Karpas-422 (cell line): ENCODE measurements at regions not wholly inside any gene's neighbourhood (a gene's known extent, or its start where the extent isn't known, plus 50 kb on each side); places are given as distances from the start of the nearest gene placed in this dataset.

ENCODE experiments used
- DNase-seq: peaks from one replicate; pipeline ENCODE4 v3.0.0-alpha.2; 2015
- H2AFZ ChIP-seq: fragments of 200-600 bp; sonication (generic); 2 replicates; pipeline ENCODE4 v1.6.1; 2014; ENCODE audit warnings: antibody characterized with exemption, low read length, mixed read lengths
- H3K27ac ChIP-seq: fragments of 200-600 bp; sonication (generic); 2 replicates; pipeline ENCODE4 v1.5.1; 2014; ENCODE audit warnings: mild to moderate bottlenecking, low read length, moderate library complexity
- H3K27me3 ChIP-seq: fragments of 200-600 bp; sonication (generic); 2 replicates; pipeline ENCODE4 v1.6.1; 2014; ENCODE audit warnings: low read length, mixed read lengths
- H3K36me3 ChIP-seq: fragments of 200-600 bp; sonication (generic); 2 replicates; pipeline ENCODE4 v1.6.1; 2014; ENCODE audit warnings: low read length, mixed read lengths; ENCODE audit not compliant: insufficient read depth
- H3K4me1 ChIP-seq: fragments of 200-600 bp; sonication (generic); 2 replicates; pipeline ENCODE4 v1.6.1; 2014; ENCODE audit warnings: mild to moderate bottlenecking, low read length, mixed read lengths
- H3K4me2 ChIP-seq: fragments of 200-600 bp; sonication (generic); 2 replicates; pipeline ENCODE4 v1.6.1; 2014; ENCODE audit warnings: low read length, low read depth, mild to moderate bottlenecking; ENCODE audit not compliant: poor library complexity, severe bottlenecking
- H3K4me3 ChIP-seq: fragments of 200-600 bp; sonication (generic); 2 replicates; pipeline ENCODE4 v1.5.1; 2014; ENCODE audit warnings: mild to moderate bottlenecking, antibody characterized with exemption, low read length, mixed read lengths
- H3K79me2 ChIP-seq: fragments of 200-600 bp; sonication (generic); 2 replicates; pipeline ENCODE4 v1.6.1; 2014; ENCODE audit warnings: mild to moderate bottlenecking, low read length, mixed read lengths
- H3K9ac ChIP-seq: fragments of 200-600 bp; sonication (generic); 2 replicates; pipeline ENCODE4 v1.6.0; 2014; ENCODE audit warnings: low read length
- H3K9me2 ChIP-seq: fragments of 200-600 bp; sonication (generic), shearing (Covaris generic); replicated peaks from 2 replicates; pipeline ENCODE4 v1.6.0; 2014; ENCODE audit warnings: mild to moderate bottlenecking, low read length, moderate library complexity; ENCODE audit not compliant: insufficient read depth
- H3K9me3 ChIP-seq: fragments of 300-700, 200-600 bp; sonication (generic); 2 replicates; pipeline ENCODE4 v1.6.1; 2014; ENCODE audit warnings: low read length, mixed read lengths
- H4K20me1 ChIP-seq: fragments of 200-600 bp; sonication (generic); 2 replicates; pipeline ENCODE4 v1.6.1; 2014; ENCODE audit warnings: mild to moderate bottlenecking, antibody characterized with exemption, low read length, low read depth; ENCODE audit not compliant: insufficient read depth

- Histone ChIP-seq H3K27me3 (0 out of 2 replicates have a peak, but pooled peaks cover 3% of the 10 kb centered on the region), H3K9me2 (no peaks in the 10 kb centered on the region), H2AFZ (no peak overlapping the region), H3K9me3 (no peaks in the 10 kb centered on the region), H3K4me1 (no peaks in the 10 kb centered on the region), H3K4me2 (no peak overlapping the region), H3K27ac (no peak overlapping the region), H3K79me2 (no peaks in the 10 kb centered on the region), H4K20me1 (no peaks in the 10 kb centered on the region), H3K36me3 (no peaks in the 10 kb centered on the region), H3K4me3 (no peak overlapping the region), H3K9ac (no peak overlapping the region)
- DNase-seq: no peak
Observed at GRCh38 chr3:68448510-68449383, 483.6 kb downstream of the TAFA4 start.

DNA sequence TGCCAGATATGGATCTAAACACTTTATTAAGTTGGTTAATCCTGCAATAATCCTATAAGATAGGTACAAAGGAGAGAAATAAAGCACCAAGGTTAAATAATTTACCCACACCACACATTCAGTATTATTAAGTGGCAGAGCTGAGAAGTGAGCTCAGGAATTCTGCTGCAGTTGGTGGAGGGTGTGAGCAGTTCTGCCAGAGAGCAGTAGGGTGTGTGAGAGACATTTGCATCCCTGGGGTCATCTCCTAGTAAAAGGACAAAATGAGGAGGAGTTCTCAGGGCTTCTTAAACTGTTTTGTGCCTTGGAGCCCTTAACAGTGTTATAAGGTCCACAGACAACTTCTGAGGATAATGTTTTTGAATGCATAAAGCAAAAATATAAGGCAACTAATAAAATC, 484.5 kb downstream of the TAFA4 start:
- no peak for DNase-seq
- no peak overlapping the region for H3K9ac ChIP-seq
- no peaks in the 10 kb centered on the region for H3K9me3 ChIP-seq
- H3K79me2 ChIP-seq: no peaks in the 10 kb centered on the region
- no peak overlapping the region for H3K4me3 ChIP-seq
- no peaks in the 10 kb centered on the region for H3K9me2 ChIP-seq
- H3K27ac ChIP-seq: no peak overlapping the region
- H4K20me1 ChIP-seq: no peaks in the 10 kb centered on the region
- H2AFZ ChIP-seq: no peak overlapping the region
- 0 out of 2 replicates have a peak, but pooled peaks cover 3% of the 10 kb centered on the region for H3K27me3 ChIP-seq
- no peaks in the 10 kb centered on the region for H3K4me1 ChIP-seq
- no peaks in the 10 kb centered on the region for H3K36me3 ChIP-seq
- H3K4me2 ChIP-seq: no peak overlapping the region

DNA sequence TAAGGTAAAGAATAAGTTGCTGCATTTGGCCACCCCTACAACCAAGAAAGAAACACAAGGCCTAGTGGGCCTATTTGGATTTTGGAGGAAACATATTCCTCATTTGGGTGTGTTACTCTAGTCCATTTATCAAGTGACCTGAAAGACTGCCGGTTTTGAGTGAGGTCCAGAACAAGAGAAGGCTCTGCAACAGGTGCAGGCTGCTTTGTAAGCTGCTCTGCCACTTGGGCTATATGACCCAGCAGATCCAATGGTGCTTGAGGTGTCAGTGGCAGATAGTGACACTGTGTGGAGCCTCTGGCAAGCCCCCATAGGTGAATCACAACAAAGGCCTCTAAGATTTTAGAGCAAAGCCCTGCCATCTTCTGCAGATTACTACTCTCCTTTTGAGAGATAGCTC, 491.3 kb downstream of the TAFA4 start:
- Histone ChIP-seq H2AFZ (no peak overlapping the region), H4K20me1 (no peaks in the 10 kb centered on the region), H3K4me3 (no peak overlapping the region), H3K79me2 (no peaks in the 10 kb centered on the region), H3K36me3 (no peaks in the 10 kb centered on the region), H3K27ac (no peak overlapping the region), H3K9ac (no peak overlapping the region), H3K4me2 (no peak overlapping the region), H3K9me2 (no peaks in the 10 kb centered on the region), H3K9me3 (no peaks in the 10 kb centered on the region), H3K27me3 (no peaks in the 10 kb centered on the region), H3K4me1 (no peaks in the 10 kb centered on the region)
- no peak for DNase-seq

- Histone ChIP-seq H3K27me3 (no peaks in the 10 kb centered on the region), H3K79me2 (no peaks in the 10 kb centered on the region), H3K4me3 (no peak overlapping the region), H4K20me1 (no peaks in the 10 kb centered on the region), H3K9me2 (no peaks in the 10 kb centered on the region), H3K27ac (no peak overlapping the region), H2AFZ (no peak overlapping the region), H3K9me3 (no peaks in the 10 kb centered on the region), H3K4me1 (no peaks in the 10 kb centered on the region), H3K36me3 (no peaks in the 10 kb centered on the region), H3K4me2 (no peak overlapping the region), H3K9ac (no peak overlapping the region)
- DNase-seq: no peak
Observed at GRCh38 chr3:68436619-68437401, 495.5 kb downstream of the TAFA4 start.

DNA sequence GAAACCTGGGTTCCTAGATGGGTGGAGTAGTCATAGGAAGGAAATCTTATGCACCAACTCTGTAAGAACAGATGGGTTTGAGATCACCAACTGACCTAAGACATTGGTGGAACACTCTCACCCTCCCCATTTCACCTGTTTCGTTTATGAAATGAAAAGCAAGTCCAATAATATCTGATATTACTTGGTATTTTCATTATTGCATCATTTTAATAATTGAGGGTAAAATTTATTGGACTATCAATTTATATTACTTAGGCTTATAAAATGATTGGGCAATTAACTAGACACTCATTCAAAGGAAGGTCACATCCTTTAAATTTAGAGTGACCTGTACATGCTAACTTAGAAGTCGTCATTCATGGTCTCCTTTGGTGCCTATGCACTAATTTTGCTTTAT, 503.9 kb downstream of the TAFA4 start:
- no peaks in the 10 kb centered on the region for H3K9me3 ChIP-seq
- H3K4me1 ChIP-seq: no peaks in the 10 kb centered on the region
- H3K9me2 ChIP-seq: no peaks in the 10 kb centered on the region
- H3K36me3 ChIP-seq: no peaks in the 10 kb centered on the region
- no peak overlapping the region for H3K4me3 ChIP-seq
- no peak overlapping the region for H3K4me2 ChIP-seq
- no peaks in the 10 kb centered on the region for H4K20me1 ChIP-seq
- no peaks in the 10 kb centered on the region; the same call in 1 of the 2 replicates for H3K27me3 ChIP-seq
- H3K79me2 ChIP-seq: no peaks in the 10 kb centered on the region
- H3K27ac ChIP-seq: no peak overlapping the region
- DNase-seq: no peak
- no peak overlapping the region for H2AFZ ChIP-seq
- no peak overlapping the region for H3K9ac ChIP-seq

GRCh38 chr3:68424796-68425460, 507.4 kb downstream of the TAFA4 start:
- no peaks in the 10 kb centered on the region for H3K79me2 ChIP-seq
- H3K36me3 ChIP-seq: no peaks in the 10 kb centered on the region
- no peaks in the 10 kb centered on the region for H3K4me1 ChIP-seq
- H3K9ac ChIP-seq: no peak overlapping the region
- no peak for DNase-seq
- no peaks in the 10 kb centered on the region for H4K20me1 ChIP-seq
- no peak overlapping the region for H3K4me3 ChIP-seq
- no peaks in the 10 kb centered on the region for H3K9me3 ChIP-seq
- H3K4me2 ChIP-seq: no peak overlapping the region
- H3K9me2 ChIP-seq: no peaks in the 10 kb centered on the region
- no peak overlapping the region for H3K27ac ChIP-seq
- no peaks in the 10 kb centered on the region; the same call in 1 of the 2 replicates for H3K27me3 ChIP-seq
- H2AFZ ChIP-seq: no peak overlapping the region

- H3K27ac ChIP-seq: no peak overlapping the region
- no peaks in the 10 kb centered on the region for H3K36me3 ChIP-seq
- H2AFZ ChIP-seq: no peak overlapping the region
- H4K20me1 ChIP-seq: no peaks in the 10 kb centered on the region
- no peaks in the 10 kb centered on the region for H3K27me3 ChIP-seq
- no peak overlapping the region for H3K4me3 ChIP-seq
- H3K79me2 ChIP-seq: no peaks in the 10 kb centered on the region
- H3K9me2 ChIP-seq: no peaks in the 10 kb centered on the region
- H3K4me1 ChIP-seq: no peaks in the 10 kb centered on the region
- H3K9ac ChIP-seq: no peak overlapping the region
- DNase-seq: no peak
- H3K4me2 ChIP-seq: no peak overlapping the region
- no peaks in the 10 kb centered on the region for H3K9me3 ChIP-seq
Observed at GRCh38 chr3:68408626-68409025, 523.7 kb downstream of the TAFA4 start.

DNA sequence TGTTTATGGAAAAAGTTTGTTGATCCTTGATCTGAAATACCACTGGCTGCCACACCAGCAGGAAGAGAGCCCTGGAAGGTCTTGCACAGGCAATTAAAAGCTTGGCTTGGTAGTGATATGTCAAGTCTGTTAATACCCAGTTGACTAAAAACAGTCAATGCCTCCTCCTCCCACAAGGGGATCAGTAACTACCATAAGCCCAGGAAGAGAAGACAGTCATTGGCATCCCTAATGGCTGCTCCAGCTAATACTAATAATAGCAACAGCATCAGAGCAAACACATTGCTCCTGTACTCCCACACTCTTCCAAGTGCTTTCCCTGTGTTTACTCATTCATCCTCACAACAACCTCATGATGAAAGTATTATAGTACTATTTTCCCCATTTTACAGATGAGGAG, 528.6 kb downstream of the TAFA4 start:
- DNase-seq: no peak
- no peaks in the 10 kb centered on the region for H3K4me1 ChIP-seq
- H3K36me3 ChIP-seq: no peaks in the 10 kb centered on the region
- H3K4me2 ChIP-seq: no peak overlapping the region
- H3K27me3 ChIP-seq: no peaks in the 10 kb centered on the region
- H3K9me3 ChIP-seq: no peaks in the 10 kb centered on the region
- no peak overlapping the region for H3K9ac ChIP-seq
- H3K27ac ChIP-seq: no peak overlapping the region
- no peak overlapping the region for H3K4me3 ChIP-seq
- H4K20me1 ChIP-seq: no peaks in the 10 kb centered on the region
- H3K9me2 ChIP-seq: no peaks in the 10 kb centered on the region
- no peak overlapping the region for H2AFZ ChIP-seq
- H3K79me2 ChIP-seq: no peaks in the 10 kb centered on the region
